WTC11 (cell line): ENCODE measurements at regions not wholly inside any gene's neighbourhood (a gene's known extent, or its start where the extent isn't known, plus 50 kb on each side); places are given as distances from the start of the nearest gene placed in this dataset.

Source experiments
- ATAC-seq: fragments of 200-7000 bp; cut with Tn5 transposase; 2 replicates; pipeline ENCODE4 v1.10.0; 2021; ENCODE audit warnings: mild to moderate bottlenecking, moderate library complexity
- CTCF ChIA-PET: fragments of 300-600 bp; sonication (Branson Sonifier 250); formaldehyde crosslinking; loops from one replicate; lab custom pipeline; 2021; ENCODE audit warnings: antibody characterized with exemption; lab: Charles Lee
- POLR2A ChIA-PET: fragments of 350-600 bp; sonication (Branson Sonifier 250); formaldehyde crosslinking; loops from one replicate; lab custom pipeline; 2021; ENCODE audit warnings: antibody characterized with exemption; lab: Charles Lee
- DNase-seq: peaks from one replicate; pipeline ENCODE4 v3.0.0; 2021; ENCODE audit warnings: low spot score
- H3K27ac Mint-ChIP-seq: 2 replicates; pipeline ENCODE4 v1.8.0; 2021; ENCODE audit warnings: mixed read lengths
- H3K27me3 Mint-ChIP-seq: 2 replicates; pipeline ENCODE4 v1.8.0; 2021; ENCODE audit warnings: low read depth, mild to moderate bottlenecking, moderate library complexity, mixed read lengths
- H3K36me3 Mint-ChIP-seq: 2 replicates; pipeline ENCODE4 v1.8.0; 2021; ENCODE audit warnings: mixed read lengths
- H3K4me1 Mint-ChIP-seq: 2 replicates; pipeline ENCODE4 v1.8.0; 2022; ENCODE audit warnings: mixed read lengths
- H3K4me3 Mint-ChIP-seq: 2 replicates; pipeline ENCODE4 v1.8.0; 2021; ENCODE audit warnings: mild to moderate bottlenecking, moderate library complexity, mixed read lengths
- H3K9me3 Mint-ChIP-seq: 2 replicates; pipeline ENCODE4 v1.8.0; 2021; ENCODE audit warnings: mixed read lengths
- ARID4B ChIP-seq: sonication (generic); formaldehyde crosslinking; IDR thresholded peaks from 2 replicates; pipeline ENCODE4 v1.8.0; 2023; ENCODE audit warnings: missing genetic modification reagents, mild to moderate bottlenecking, borderline replicate concordance
- ATF1 ChIP-seq: sonication (generic); formaldehyde crosslinking; IDR thresholded peaks from 2 replicates; pipeline ENCODE4 v1.8.1; 2023; ENCODE audit warnings: mild to moderate bottlenecking, moderate library complexity, missing genetic modification reagents
- ATF2 ChIP-seq: sonication (generic); formaldehyde crosslinking; IDR thresholded peaks from 2 replicates; pipeline ENCODE4 v1.8.1; 2022; ENCODE audit warnings: low read depth, missing genetic modification reagents, borderline replicate concordance
- CBFB ChIP-seq: sonication (generic); formaldehyde crosslinking; IDR thresholded peaks from 2 replicates; pipeline ENCODE4 v1.8.1; 2022; ENCODE audit warnings: mild to moderate bottlenecking, low read depth, missing genetic modification reagents
- CREB1 ChIP-seq: sonication (generic); formaldehyde crosslinking; IDR thresholded peaks from 2 replicates; pipeline ENCODE4 v1.8.0; 2023; ENCODE audit warnings: mild to moderate bottlenecking, missing genetic modification reagents
- GABPB1 ChIP-seq: sonication (generic); formaldehyde crosslinking; IDR thresholded peaks from 2 replicates; pipeline ENCODE4 v1.8.1; 2023; ENCODE audit warnings: mild to moderate bottlenecking, missing genetic modification reagents
- HMGA2 ChIP-seq: fragments of 250-450 bp; sonication (Bioruptor Pico); IDR thresholded peaks from 2 replicates; pipeline ENCODE4 v1.4.0; 2021; ENCODE audit warnings: mild to moderate bottlenecking, moderate library complexity
- MAX ChIP-seq: sonication (generic); formaldehyde crosslinking; IDR thresholded peaks from 2 replicates; pipeline ENCODE4 v1.8.0; 2022; ENCODE audit warnings: mild to moderate bottlenecking, missing genetic modification reagents
- NFE2L1 ChIP-seq: sonication (generic); formaldehyde crosslinking; IDR thresholded peaks from 2 replicates; pipeline ENCODE4 v1.8.1; 2023; ENCODE audit warnings: missing genetic modification reagents
- NFYB ChIP-seq: sonication (generic); formaldehyde crosslinking; conservative IDR thresholded peaks from 2 replicates; pipeline ENCODE4 v1.8.0; 2022; ENCODE audit warnings: low read depth, missing genetic modification reagents
- PRDM15 ChIP-seq: sonication (generic); formaldehyde crosslinking; IDR thresholded peaks from 2 replicates; pipeline ENCODE4 v1.8.0; 2022; ENCODE audit warnings: missing genetic modification reagents
- PREB ChIP-seq: sonication (generic); formaldehyde crosslinking; IDR thresholded peaks from 2 replicates; pipeline ENCODE4 v1.8.1; 2022; ENCODE audit warnings: mild to moderate bottlenecking, missing genetic modification reagents, moderate library complexity, borderline replicate concordance
- SOX15 ChIP-seq: fragments of 250-450 bp; sonication (Bioruptor Pico); IDR thresholded peaks from 2 replicates; pipeline ENCODE4 v1.9.0; 2021; ENCODE audit warnings: mild to moderate bottlenecking
- STAT6 ChIP-seq: sonication (generic); formaldehyde crosslinking; conservative IDR thresholded peaks from 2 replicates; pipeline ENCODE4 v1.8.1; 2023; ENCODE audit warnings: mild to moderate bottlenecking, low read depth, missing genetic modification reagents, moderate library complexity
- TCF7 ChIP-seq: sonication (generic); formaldehyde crosslinking; IDR thresholded peaks from 2 replicates; pipeline ENCODE4 v1.8.0; 2022; ENCODE audit warnings: mild to moderate bottlenecking, low read depth, missing genetic modification reagents, moderate library complexity
- ZBTB21 ChIP-seq: sonication (generic); formaldehyde crosslinking; IDR thresholded peaks from 2 replicates; pipeline ENCODE4 v1.8.1; 2023; ENCODE audit warnings: mild to moderate bottlenecking, missing genetic modification reagents, borderline replicate concordance
- ZNF219 ChIP-seq: sonication (generic); formaldehyde crosslinking; IDR thresholded peaks from 2 replicates; pipeline ENCODE4 v1.8.0; 2023; ENCODE audit warnings: missing genetic modification reagents, mild to moderate bottlenecking, borderline replicate concordance
- ZNF232 ChIP-seq: sonication (generic); formaldehyde crosslinking; IDR thresholded peaks from 2 replicates; pipeline ENCODE4 v1.8.0; 2022; ENCODE audit warnings: mild to moderate bottlenecking, missing genetic modification reagents
- ZNF532 ChIP-seq: fragments of 250-450 bp; sonication (Bioruptor Pico); IDR thresholded peaks from 2 replicates; pipeline ENCODE4 v1.9.0; 2021; ENCODE audit warnings: mild to moderate bottlenecking, borderline replicate concordance

- H3K27me3 Mint-ChIP-seq: no peaks in the 10 kb centered on the region; the same call in 1 of the 2 replicates
- no peaks in the 10 kb centered on the region for H3K36me3 Mint-ChIP-seq
- H3K27ac Mint-ChIP-seq: no peak overlapping the region
- H3K4me3 Mint-ChIP-seq: no peak overlapping the region
- no peak for DNase-seq
- CTCF ChIA-PET: interaction anchor here (0.5 to 1.8 kb wide), 5 partner anchors 56 to 313 kb away, joined by 3 to 9 read pairs (median 4); no protein-coding TSS in a partner anchor
- no peak for ATAC-seq
- peaks cover 29% of the 10 kb centered on the region for H3K4me1 Mint-ChIP-seq
- POLR2A ChIA-PET: no interaction called here
- H3K9me3 Mint-ChIP-seq: no peaks in the 10 kb centered on the region
- TF ChIP-seq PREB (CRISPR knock-in tag): no peak
- TF ChIP-seq CREB1: no peak
- no peak for TF ChIP-seq ARID4B
- TF ChIP-seq NFE2L1 (CRISPR knock-in tag): no peak
- no peak for TF ChIP-seq ATF2 (CRISPR knock-in tag)
- TF ChIP-seq TCF7 (CRISPR knock-in tag): no peak
- no peak for TF ChIP-seq GABPB1 (CRISPR knock-in tag)
- no peak for TF ChIP-seq ATF1 (CRISPR knock-in tag)
- TF ChIP-seq ZBTB21 (CRISPR knock-in tag): no peak
- no peak for TF ChIP-seq ZNF219 (CRISPR knock-in tag)
- TF ChIP-seq SOX15 (CRISPR knock-in tag): no peak
- TF ChIP-seq NFYB (CRISPR knock-in tag): no peak
- no peak for TF ChIP-seq HMGA2 (CRISPR knock-in tag)
- no peak for TF ChIP-seq CBFB
- TF ChIP-seq MAX (CRISPR knock-in tag): no peak
- TF ChIP-seq PRDM15: no peak
- TF ChIP-seq ZNF532 (CRISPR knock-in tag): no peak
- no peak for TF ChIP-seq ZNF232
- TF ChIP-seq STAT6 (CRISPR knock-in tag): no peak
Observed at GRCh38 chr10:123356799-123357198, 202.6 kb downstream of the BUB3 start.
